OCI-LY3 (cell line): ENCODE measurements at regions not wholly inside any gene's neighbourhood (a gene's known extent, or its start where the extent isn't known, plus 50 kb on each side); places are given as distances from the start of the nearest gene placed in this dataset.

Experiments used
- EZH2phosphoT487 ChIP-seq: fragments of 200-600 bp; shearing (Covaris generic); IDR thresholded peaks from 2 replicates; pipeline ENCODE4 v1.6.1; 2018; ENCODE audit warnings: antibody characterized with exemption, mixed run types, low read depth
- TF ChIP-seq, protein P1 (sequence below): fragments of 200-600, 300-600 bp; sonication (generic); IDR thresholded peaks from 2 replicates; pipeline ENCODE4 v1.5.1; 2014; ENCODE audit warnings: antibody characterized with exemption, low read length, low read depth

DNA sequence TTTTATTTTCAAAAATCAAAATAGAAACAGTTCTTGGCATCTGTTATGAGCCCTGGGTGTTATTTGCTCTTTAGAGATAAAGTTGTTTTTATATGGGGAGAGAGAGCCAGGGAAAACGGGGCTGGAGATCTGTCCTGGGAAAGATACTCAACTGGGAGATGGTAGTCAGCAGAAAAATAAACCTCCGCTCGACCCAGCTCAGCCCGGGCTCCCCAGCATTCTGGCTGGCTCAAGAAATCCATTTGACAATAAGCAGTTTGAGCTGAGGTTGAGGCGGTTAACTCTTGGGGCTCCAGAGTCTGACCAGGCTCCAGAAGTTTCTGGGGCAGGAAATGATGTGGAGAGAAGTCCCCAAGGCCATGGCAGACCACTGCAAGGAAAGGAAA lies 151.9 kb downstream of the IRX5 start:
- TF ChIP-seq, protein P1, sequence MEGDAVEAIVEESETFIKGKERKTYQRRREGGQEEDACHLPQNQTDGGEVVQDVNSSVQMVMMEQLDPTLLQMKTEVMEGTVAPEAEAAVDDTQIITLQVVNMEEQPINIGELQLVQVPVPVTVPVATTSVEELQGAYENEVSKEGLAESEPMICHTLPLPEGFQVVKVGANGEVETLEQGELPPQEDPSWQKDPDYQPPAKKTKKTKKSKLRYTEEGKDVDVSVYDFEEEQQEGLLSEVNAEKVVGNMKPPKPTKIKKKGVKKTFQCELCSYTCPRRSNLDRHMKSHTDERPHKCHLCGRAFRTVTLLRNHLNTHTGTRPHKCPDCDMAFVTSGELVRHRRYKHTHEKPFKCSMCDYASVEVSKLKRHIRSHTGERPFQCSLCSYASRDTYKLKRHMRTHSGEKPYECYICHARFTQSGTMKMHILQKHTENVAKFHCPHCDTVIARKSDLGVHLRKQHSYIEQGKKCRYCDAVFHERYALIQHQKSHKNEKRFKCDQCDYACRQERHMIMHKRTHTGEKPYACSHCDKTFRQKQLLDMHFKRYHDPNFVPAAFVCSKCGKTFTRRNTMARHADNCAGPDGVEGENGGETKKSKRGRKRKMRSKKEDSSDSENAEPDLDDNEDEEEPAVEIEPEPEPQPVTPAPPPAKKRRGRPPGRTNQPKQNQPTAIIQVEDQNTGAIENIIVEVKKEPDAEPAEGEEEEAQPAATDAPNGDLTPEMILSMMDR: no peak
- TF ChIP-seq EZH2phosphoT487: no peak
